ENCODE measurements at regions not wholly inside any gene's neighbourhood (a gene's known extent, or its start where the extent isn't known, plus 50 kb on each side); places are given as distances from the start of the nearest gene placed in this dataset.

DNA sequence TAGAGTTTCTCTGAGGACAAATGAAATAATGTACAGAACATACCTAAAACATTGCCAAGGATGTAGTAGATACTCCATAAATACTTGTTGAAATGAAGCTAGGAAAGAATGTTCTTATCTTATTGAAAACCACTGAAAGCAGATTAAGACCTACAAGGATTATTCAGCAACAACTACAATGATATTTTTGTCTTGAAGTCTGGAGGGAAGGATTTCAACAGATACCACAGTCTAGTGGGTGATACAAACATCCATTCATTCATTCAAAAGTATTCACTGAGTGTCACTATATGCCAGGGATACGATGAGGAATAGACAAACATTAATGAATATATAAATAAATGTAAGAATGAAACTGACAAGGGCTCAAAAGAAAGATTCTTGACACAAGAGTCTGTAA is 74.7 kb upstream of the THBS1 start:
- no peaks in the 10 kb centered on the region for H3K9me3 ChIP-seq (ENCODE audit: control insufficient read depth in 4 of 4, insufficient read depth in 3 of 4, low read length in 3 of 4)
- peaks cover 0 to under 1% (median 0%) of the 10 kb centered on the region in 5 donors for H3K4me1 ChIP-seq (ENCODE audit: control insufficient read depth in 5 of 5, insufficient read depth in 5 of 5, low read length in 5 of 5)
- no peak for TF ChIP-seq CTCF (IDR thresholded peaks at IDR 0.05; ENCODE audit: control extremely low read depth, extremely low read depth)
- ATAC-seq (ENCODE audit: insufficient read depth, low FRiP score) (no peak), DNase-seq (no peak)
- H3K36me3 ChIP-seq (ENCODE audit: control insufficient read depth in 4 of 4, insufficient read depth in 4 of 4, low read length in 4 of 4): no peaks in the 10 kb centered on the region
- 53 to 92% methylated on average over 1 of the region's 1 CpG for WGBS, 2 donors
- no peak overlapping the region for H3K27ac ChIP-seq (ENCODE audit: low read depth in 1 of 2, low read length in 1 of 2)
- no peaks in the 10 kb centered on the region for H3K27me3 ChIP-seq (ENCODE audit: control insufficient read depth in 3 of 3, insufficient read depth in 3 of 3, low read length in 2 of 3)
- H3K4me3 ChIP-seq: no peak overlapping the region
- no peak overlapping the region for H3K9ac ChIP-seq (ENCODE audit: insufficient read depth in 1 of 2, low read length in 2 of 2)

GRCh38 chr15:39508536-39508935 is 72.3 kb upstream of the THBS1 start:
- H3K4me1 ChIP-seq (ENCODE audit: control insufficient read depth in 5 of 5, insufficient read depth in 5 of 5, low read length in 5 of 5): peaks cover 0 to 16% (median 3%) of the 10 kb centered on the region in 5 donors
- H3K27me3 ChIP-seq (ENCODE audit: control insufficient read depth in 3 of 3, insufficient read depth in 3 of 3, low read length in 2 of 3): no peaks in the 10 kb centered on the region
- 66 to 68% methylated on average over 7 of the region's 7 CpGs for WGBS, 2 donors
- no peak overlapping the region for H3K4me3 ChIP-seq
- H3K27ac ChIP-seq (ENCODE audit: low read depth in 1 of 2, low read length in 1 of 2): no peak overlapping the region
- no peak for ATAC-seq (ENCODE audit: insufficient read depth, low FRiP score)
- H3K9me3 ChIP-seq (ENCODE audit: control insufficient read depth in 4 of 4, insufficient read depth in 3 of 4, low read length in 3 of 4): no peaks in the 10 kb centered on the region
- DNase-seq: no peak
- H3K36me3 ChIP-seq (ENCODE audit: control insufficient read depth in 4 of 4, insufficient read depth in 4 of 4, low read length in 4 of 4): no peaks in the 10 kb centered on the region
- no peak overlapping the region for H3K9ac ChIP-seq (ENCODE audit: insufficient read depth in 1 of 2, low read length in 2 of 2)
- no peak for TF ChIP-seq CTCF (IDR thresholded peaks at IDR 0.05; ENCODE audit: control extremely low read depth, extremely low read depth)

DNA sequence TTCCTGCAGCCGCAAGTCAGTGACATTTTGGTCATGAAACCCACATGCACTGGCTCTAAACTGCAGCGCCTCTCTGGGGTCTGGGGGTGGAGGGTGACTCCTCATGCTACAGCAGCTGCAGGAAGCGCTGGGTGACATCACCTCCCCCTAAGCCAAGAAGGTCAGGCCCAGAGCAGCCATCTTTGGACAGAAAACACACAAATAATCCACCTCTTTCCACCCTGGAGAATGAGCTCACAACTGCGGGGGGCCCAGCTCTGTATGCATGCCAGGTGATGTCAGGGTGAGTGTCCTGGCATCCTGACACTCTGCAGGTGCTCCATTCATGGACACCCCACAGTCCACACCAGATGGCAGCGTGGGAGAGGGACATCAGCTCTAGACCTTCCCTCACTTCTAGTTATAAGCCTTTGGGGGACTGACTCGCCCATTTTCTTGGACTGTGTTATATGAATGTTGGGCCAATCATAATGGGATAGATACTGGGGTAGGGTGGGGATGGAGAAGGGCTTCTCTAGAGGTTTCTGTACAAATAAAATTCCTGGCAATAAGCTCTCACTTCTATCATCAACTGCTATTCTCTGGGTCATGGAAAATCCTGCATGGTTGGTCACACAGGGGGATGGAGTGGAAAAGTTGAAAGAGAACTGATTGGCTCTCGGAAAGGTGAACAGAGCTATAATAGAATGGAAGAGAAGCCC is 70.7 kb upstream of the THBS1 start:
- H3K9me3 ChIP-seq (ENCODE audit: control insufficient read depth in 4 of 4, insufficient read depth in 3 of 4, low read length in 3 of 4): no peaks in the 10 kb centered on the region
- no peak overlapping the region for H3K4me3 ChIP-seq
- no peak overlapping the region for H3K9ac ChIP-seq (ENCODE audit: insufficient read depth in 1 of 2, low read length in 2 of 2)
- 91 to 94% methylated on average over 7 of the region's 7 CpGs for WGBS, 2 donors
- no peak for TF ChIP-seq CTCF (IDR thresholded peaks at IDR 0.05; ENCODE audit: control extremely low read depth, extremely low read depth)
- no peaks in the 10 kb centered on the region for H3K36me3 ChIP-seq (ENCODE audit: control insufficient read depth in 4 of 4, insufficient read depth in 4 of 4, low read length in 4 of 4)
- H3K4me1 ChIP-seq (ENCODE audit: control insufficient read depth in 5 of 5, insufficient read depth in 5 of 5, low read length in 5 of 5): peaks cover 0 to 16% (median 3%) of the 10 kb centered on the region in 5 donors
- H3K27me3 ChIP-seq (ENCODE audit: control insufficient read depth in 3 of 3, insufficient read depth in 3 of 3, low read length in 2 of 3): no peaks in the 10 kb centered on the region
- no peak for ATAC-seq (ENCODE audit: insufficient read depth, low FRiP score)
- no peak overlapping the region for H3K27ac ChIP-seq (ENCODE audit: low read depth in 1 of 2, low read length in 1 of 2)
- DNase-seq: no peak
